ENCODE measurements at regions not wholly inside any gene's neighbourhood (a gene's known extent, or its start where the extent isn't known, plus 50 kb on each side); places are given as distances from the start of the nearest gene placed in this dataset.
"Not testable (repeated sequence)": the region's sequence is repeated elsewhere in the genome, so short reads cannot be mapped to it uniquely, and the experiment has no call there.

GRCh38 chr14:84944901-84945300 is 585.0 kb upstream of the FLRT2 start:
- H3K36me3 Mint-ChIP-seq; H3K27me3 ChIP-seq (ENCODE audit: control insufficient read depth, insufficient read depth, low read length); H3K4me3 ChIP-seq (ENCODE audit: low read depth, low read length); DNase-seq; ATAC-seq (ENCODE audit: low read depth in 2 of 2); H3K4me1 Mint-ChIP-seq; H3K36me3 ChIP-seq (ENCODE audit: control insufficient read depth, insufficient read depth, low read length); H3K4me1 ChIP-seq (ENCODE audit: control insufficient read depth, insufficient read depth, low read length, poor library complexity, severe bottlenecking); H3K27ac Mint-ChIP-seq; H3K4me3 Mint-ChIP-seq; H3K27me3 Mint-ChIP-seq; H3K9me3 ChIP-seq (ENCODE audit: control insufficient read depth in 2 of 2, low read length in 2 of 2); H3K27ac ChIP-seq (ENCODE audit: insufficient read depth, low read length, poor library complexity, severe bottlenecking): not testable (repeated sequence)
- peaks cover 0 to 10% (median 6%) of the 10 kb centered on the region in 7 donors for H3K9me3 Mint-ChIP-seq

GRCh38 chr14:84959851-84960520 is 570.0 kb upstream of the FLRT2 start:
- H3K9me3 Mint-ChIP-seq: peaks cover 7 to 41% (median 10%) of the 10 kb centered on the region in 7 donors
- H3K36me3 Mint-ChIP-seq: no peaks in the 10 kb centered on the region
- no peak overlapping the region for H3K27ac Mint-ChIP-seq
- H3K4me1 ChIP-seq (ENCODE audit: control insufficient read depth, insufficient read depth, low read length, poor library complexity, severe bottlenecking): no peaks in the 10 kb centered on the region
- H3K27me3 Mint-ChIP-seq: no peaks in the 10 kb centered on the region
- no peaks in the 10 kb centered on the region for H3K4me1 Mint-ChIP-seq
- no peak for ATAC-seq (ENCODE audit: low read depth in 2 of 2)
- no peaks in the 10 kb centered on the region for H3K9me3 ChIP-seq (ENCODE audit: control insufficient read depth in 2 of 2, low read length in 2 of 2)
- H3K4me3 Mint-ChIP-seq: no peak overlapping the region
- DNase-seq: no peak
- no peaks in the 10 kb centered on the region for H3K36me3 ChIP-seq (ENCODE audit: control insufficient read depth, insufficient read depth, low read length)
- no peaks in the 10 kb centered on the region for H3K27me3 ChIP-seq (ENCODE audit: control insufficient read depth, insufficient read depth, low read length)
- H3K27ac ChIP-seq (ENCODE audit: insufficient read depth, low read length, poor library complexity, severe bottlenecking): no peak overlapping the region
- no peak overlapping the region for H3K4me3 ChIP-seq (ENCODE audit: low read depth, low read length)

GRCh38 chr14:84961637-84962036 is 568.3 kb upstream of the FLRT2 start:
- Mint-ChIP-seq H3K27ac (no peak overlapping the region), H3K4me1 (no peaks in the 10 kb centered on the region), H3K36me3 (no peaks in the 10 kb centered on the region), H3K9me3 (peaks cover 6 to 41% (median 11%) of the 10 kb centered on the region in 7 donors), H3K4me3 (no peak overlapping the region), H3K27me3 (no peaks in the 10 kb centered on the region)
- no peaks in the 10 kb centered on the region for H3K9me3 ChIP-seq (ENCODE audit: control insufficient read depth in 2 of 2, low read length in 2 of 2)
- H3K27me3 ChIP-seq (ENCODE audit: control insufficient read depth, insufficient read depth, low read length): no peaks in the 10 kb centered on the region
- no peaks in the 10 kb centered on the region for H3K36me3 ChIP-seq (ENCODE audit: control insufficient read depth, insufficient read depth, low read length)
- no peak overlapping the region for H3K4me3 ChIP-seq (ENCODE audit: low read depth, low read length)
- ATAC-seq (ENCODE audit: low read depth in 2 of 2) (no peak), DNase-seq (no peak)
- H3K27ac ChIP-seq (ENCODE audit: insufficient read depth, low read length, poor library complexity, severe bottlenecking): no peak overlapping the region
- no peaks in the 10 kb centered on the region for H3K4me1 ChIP-seq (ENCODE audit: control insufficient read depth, insufficient read depth, low read length, poor library complexity, severe bottlenecking)

- Mint-ChIP-seq H3K27ac (no peak overlapping the region), H3K4me1 (no peaks in the 10 kb centered on the region), H3K4me3 (no peak overlapping the region), H3K36me3 (no peaks in the 10 kb centered on the region), H3K9me3 (peaks cover 4 to 34% (median 7%) of the 10 kb centered on the region in 7 donors), H3K27me3 (no peaks in the 10 kb centered on the region)
- Histone ChIP-seq H3K27me3 (ENCODE audit: control insufficient read depth, insufficient read depth, low read length) (no peaks in the 10 kb centered on the region), H3K4me3 (ENCODE audit: low read depth, low read length) (no peak overlapping the region), H3K27ac (ENCODE audit: insufficient read depth, low read length, poor library complexity, severe bottlenecking) (no peak overlapping the region), H3K9me3 (ENCODE audit: control insufficient read depth in 2 of 2, low read length in 2 of 2) (no peaks in the 10 kb centered on the region), H3K36me3 (ENCODE audit: control insufficient read depth, insufficient read depth, low read length) (no peaks in the 10 kb centered on the region), H3K4me1 (ENCODE audit: control insufficient read depth, insufficient read depth, low read length, poor library complexity, severe bottlenecking) (no peaks in the 10 kb centered on the region)
- no peak for ATAC-seq (ENCODE audit: low read depth in 2 of 2)
- DNase-seq: no peak
Measured at GRCh38 chr14:84963518-84963917, 566.4 kb upstream of the FLRT2 start.

- peaks cover 4 to 33% (median 14%) of the 10 kb centered on the region in 7 donors for H3K9me3 Mint-ChIP-seq
- DNase-seq (no peak), ATAC-seq (ENCODE audit: low read depth in 2 of 2) (no peak)
- Histone ChIP-seq H3K36me3 (ENCODE audit: control insufficient read depth, insufficient read depth, low read length) (no peaks in the 10 kb centered on the region), H3K4me3 (ENCODE audit: low read depth, low read length) (no peak overlapping the region), H3K4me1 (ENCODE audit: control insufficient read depth, insufficient read depth, low read length, poor library complexity, severe bottlenecking) (no peaks in the 10 kb centered on the region), H3K27ac (ENCODE audit: insufficient read depth, low read length, poor library complexity, severe bottlenecking) (no peak overlapping the region), H3K9me3 (ENCODE audit: control insufficient read depth in 2 of 2, low read length in 2 of 2) (peaks cover 0 to 5% of the 10 kb centered on the region in 2 experiments), H3K27me3 (ENCODE audit: control insufficient read depth, insufficient read depth, low read length) (no peaks in the 10 kb centered on the region)
- H3K36me3 Mint-ChIP-seq: no peaks in the 10 kb centered on the region
- no peak overlapping the region for H3K4me3 Mint-ChIP-seq
- no peaks in the 10 kb centered on the region for H3K4me1 Mint-ChIP-seq
- H3K27ac Mint-ChIP-seq: no peak overlapping the region
- no peaks in the 10 kb centered on the region for H3K27me3 Mint-ChIP-seq
Measured at GRCh38 chr14:84965279-84965678, 564.7 kb upstream of the FLRT2 start.

GRCh38 chr14:84969501-84969900 is 560.4 kb upstream of the FLRT2 start:
- DNase-seq (no peak), ATAC-seq (ENCODE audit: low read depth in 2 of 2) (no peak)
- no peak overlapping the region for H3K4me3 Mint-ChIP-seq
- Histone ChIP-seq H3K4me1 (ENCODE audit: control insufficient read depth, insufficient read depth, low read length, poor library complexity, severe bottlenecking) (no peaks in the 10 kb centered on the region), H3K27ac (ENCODE audit: insufficient read depth, low read length, poor library complexity, severe bottlenecking) (no peak overlapping the region), H3K27me3 (ENCODE audit: control insufficient read depth, insufficient read depth, low read length) (no peaks in the 10 kb centered on the region), H3K36me3 (ENCODE audit: control insufficient read depth, insufficient read depth, low read length) (no peaks in the 10 kb centered on the region), H3K9me3 (ENCODE audit: control insufficient read depth in 2 of 2, low read length in 2 of 2) (peaks cover 0 to 10% of the 10 kb centered on the region in 2 experiments), H3K4me3 (ENCODE audit: low read depth, low read length) (no peak overlapping the region)
- H3K27me3 Mint-ChIP-seq: no peaks in the 10 kb centered on the region
- H3K27ac Mint-ChIP-seq: no peak overlapping the region
- peaks cover 3 to 31% (median 16%) of the 10 kb centered on the region in 7 donors for H3K9me3 Mint-ChIP-seq
- H3K4me1 Mint-ChIP-seq: no peaks in the 10 kb centered on the region
- no peaks in the 10 kb centered on the region for H3K36me3 Mint-ChIP-seq

- Mint-ChIP-seq H3K36me3 (no peaks in the 10 kb centered on the region), H3K27ac (no peak overlapping the region), H3K9me3 (peaks cover 0 to 41% (median 8%) of the 10 kb centered on the region in 7 donors), H3K27me3 (no peaks in the 10 kb centered on the region), H3K4me3 (no peak overlapping the region), H3K4me1 (no peaks in the 10 kb centered on the region)
- Histone ChIP-seq H3K27ac (ENCODE audit: insufficient read depth, low read length, poor library complexity, severe bottlenecking) (no peak overlapping the region), H3K36me3 (ENCODE audit: control insufficient read depth, insufficient read depth, low read length) (no peaks in the 10 kb centered on the region), H3K4me3 (ENCODE audit: low read depth, low read length) (no peak overlapping the region), H3K4me1 (ENCODE audit: control insufficient read depth, insufficient read depth, low read length, poor library complexity, severe bottlenecking) (no peaks in the 10 kb centered on the region), H3K27me3 (ENCODE audit: control insufficient read depth, insufficient read depth, low read length) (no peaks in the 10 kb centered on the region), H3K9me3 (ENCODE audit: control insufficient read depth in 2 of 2, low read length in 2 of 2) (peaks cover 0 to 4% of the 10 kb centered on the region in 2 experiments)
- DNase-seq (no peak), ATAC-seq (ENCODE audit: low read depth in 2 of 2) (no peak)
Measured at GRCh38 chr14:84975241-84975902, 554.6 kb upstream of the FLRT2 start.

- Histone ChIP-seq H3K9me3 (ENCODE audit: control insufficient read depth in 2 of 2, low read length in 2 of 2) (peaks cover 0 to 3% of the 10 kb centered on the region in 2 experiments), H3K27ac (ENCODE audit: insufficient read depth, low read length, poor library complexity, severe bottlenecking) (no peak overlapping the region), H3K36me3 (ENCODE audit: control insufficient read depth, insufficient read depth, low read length) (no peaks in the 10 kb centered on the region), H3K4me1 (ENCODE audit: control insufficient read depth, insufficient read depth, low read length, poor library complexity, severe bottlenecking) (no peaks in the 10 kb centered on the region), H3K4me3 (ENCODE audit: low read depth, low read length) (no peak overlapping the region), H3K27me3 (ENCODE audit: control insufficient read depth, insufficient read depth, low read length) (no peaks in the 10 kb centered on the region)
- Mint-ChIP-seq H3K4me3 (no peak overlapping the region), H3K36me3 (no peaks in the 10 kb centered on the region), H3K27me3 (no peaks in the 10 kb centered on the region), H3K9me3 (peaks cover 0 to 35% (median 8%) of the 10 kb centered on the region in 7 donors), H3K4me1 (no peaks in the 10 kb centered on the region), H3K27ac (no peak overlapping the region)
- DNase-seq (no peak), ATAC-seq (ENCODE audit: low read depth in 2 of 2) (no peak)
Measured at GRCh38 chr14:84976805-84977204, 553.1 kb upstream of the FLRT2 start.
